Stimulated activated naive CD8-positive, alpha-beta T cell treated with anti-CD3 and anti-CD28 coated beads, Interleukin-15, amount 100 ng/mL, for 72 hours (primary cell): ENCODE measurements at regions not wholly inside any gene's neighbourhood (a gene's known extent, or its start where the extent isn't known, plus 50 kb on each side); places are given as distances from the start of the nearest gene placed in this dataset.
A peak's percentile ranks its signal among the peaks of the same experiment; 100 is the strongest.
"Not testable (repeated sequence)": the region's sequence is repeated elsewhere in the genome, so short reads cannot be mapped to it uniquely, and the experiment has no call there.

Source experiments
- ATAC-seq: fragments of 150-1000 bp; cut with Tn5 transposase; 2 replicates; pipeline ENCODE4 v1.10.0; 2021; ENCODE audit warnings: mild to moderate bottlenecking, moderate library complexity
- DNase-seq, 2 donors: peaks; one replicate each; pipeline ENCODE4 v3.0.0; 2021 to 2022
- H3K27ac Mint-ChIP-seq, 2 donors: one replicate each; pipeline ENCODE4 v1.8.0; 2022; ENCODE audit warnings: mild to moderate bottlenecking in 2 of 2, mixed read lengths in 2 of 2, moderate library complexity in 2 of 2
- H3K27me3 Mint-ChIP-seq: one replicate; pipeline ENCODE4 v1.8.0; 2022; ENCODE audit warnings: mixed read lengths
- H3K4me1 Mint-ChIP-seq: one replicate; pipeline ENCODE4 v1.8.0; 2022; ENCODE audit warnings: mild to moderate bottlenecking, mixed read lengths
- H3K4me3 Mint-ChIP-seq, 2 donors: one replicate each; pipeline ENCODE4 v1.8.0; 2022; ENCODE audit warnings: mild to moderate bottlenecking in 2 of 2, mixed read lengths in 2 of 2, moderate library complexity in 1 of 2
- H3K9me3 Mint-ChIP-seq, 2 donors: one replicate each; pipeline ENCODE4 v1.8.0; 2022; ENCODE audit warnings: mixed read lengths in 2 of 2

GRCh38 chr6:88449770-88450169, 283.6 kb upstream of the CNR1 start:
- H3K27ac Mint-ChIP-seq = no peak overlapping the region
- no peaks in the 10 kb centered on the region for H3K4me1 Mint-ChIP-seq
- ATAC-seq (no peak), DNase-seq (no peak)
- H3K27me3 Mint-ChIP-seq = no peaks in the 10 kb centered on the region
- no peaks in the 10 kb centered on the region for H3K9me3 Mint-ChIP-seq
- H3K4me3 Mint-ChIP-seq = no peak overlapping the region

- DNase-seq (no peak), ATAC-seq (no peak)
- no peak overlapping the region for H3K4me3 Mint-ChIP-seq
- H3K27ac Mint-ChIP-seq = peak overlapping the region in 1 of 2 donors; percentile 5
- H3K9me3 Mint-ChIP-seq = no peaks in the 10 kb centered on the region
- no peaks in the 10 kb centered on the region for H3K27me3 Mint-ChIP-seq
- H3K4me1 Mint-ChIP-seq = no peaks in the 10 kb centered on the region
Observed at GRCh38 chr6:88445188-88445965, 279.2 kb upstream of the CNR1 start.

- H3K4me3 Mint-ChIP-seq = no peak overlapping the region
- DNase-seq (no peak), ATAC-seq (no peak)
- no peaks in the 10 kb centered on the region for H3K9me3 Mint-ChIP-seq
- H3K4me1 Mint-ChIP-seq = no peaks in the 10 kb centered on the region
- no peak overlapping the region for H3K27ac Mint-ChIP-seq
- no peaks in the 10 kb centered on the region for H3K27me3 Mint-ChIP-seq
Observed at GRCh38 chr6:88443554-88443953, 277.4 kb upstream of the CNR1 start.

GRCh38 chr6:88442737-88443136, 276.6 kb upstream of the CNR1 start:
- H3K27ac Mint-ChIP-seq = no peak overlapping the region
- no peaks in the 10 kb centered on the region for H3K4me1 Mint-ChIP-seq
- ATAC-seq (no peak), DNase-seq (no peak)
- H3K27me3 Mint-ChIP-seq = no peaks in the 10 kb centered on the region
- H3K4me3 Mint-ChIP-seq = no peak overlapping the region
- H3K9me3 Mint-ChIP-seq = no peaks in the 10 kb centered on the region

GRCh38 chr6:88441346-88441745, 275.2 kb upstream of the CNR1 start:
- H3K4me3 Mint-ChIP-seq = no peak overlapping the region
- no peaks in the 10 kb centered on the region for H3K4me1 Mint-ChIP-seq
- ATAC-seq (no peak), DNase-seq (no peak)
- H3K27ac Mint-ChIP-seq = no peak overlapping the region
- no peaks in the 10 kb centered on the region for H3K27me3 Mint-ChIP-seq
- H3K9me3 Mint-ChIP-seq = no peaks in the 10 kb centered on the region

- DNase-seq (no peak), ATAC-seq (no peak)
- Mint-ChIP-seq H3K4me1 (no peaks in the 10 kb centered on the region), H3K9me3 (no peaks in the 10 kb centered on the region), H3K27ac (no peak overlapping the region), H3K27me3 (peaks cover 15% of the 10 kb centered on the region), H3K4me3 (no peak overlapping the region)
Observed at GRCh38 chr6:88428068-88428467, 261.9 kb upstream of the CNR1 start.

GRCh38 chr6:88426005-88426404, 259.9 kb upstream of the CNR1 start:
- ATAC-seq (no peak), DNase-seq (no peak)
- no peak overlapping the region for H3K4me3 Mint-ChIP-seq
- H3K27ac Mint-ChIP-seq = no peak overlapping the region
- no peaks in the 10 kb centered on the region for H3K9me3 Mint-ChIP-seq
- H3K27me3 Mint-ChIP-seq = no peaks in the 10 kb centered on the region
- no peaks in the 10 kb centered on the region for H3K4me1 Mint-ChIP-seq

GRCh38 chr6:88422831-88423230, 256.7 kb upstream of the CNR1 start:
- H3K4me3 Mint-ChIP-seq = no peak overlapping the region
- H3K4me1 Mint-ChIP-seq = no peaks in the 10 kb centered on the region
- no peak overlapping the region for H3K27ac Mint-ChIP-seq
- ATAC-seq (no peak), DNase-seq (no peak)
- H3K9me3 Mint-ChIP-seq = no peaks in the 10 kb centered on the region
- H3K27me3 Mint-ChIP-seq = no peaks in the 10 kb centered on the region

- ATAC-seq, H3K27me3 Mint-ChIP-seq, H3K27ac Mint-ChIP-seq, H3K9me3 Mint-ChIP-seq, DNase-seq, H3K4me1 Mint-ChIP-seq, H3K4me3 Mint-ChIP-seq: not testable (repeated sequence)
Observed at GRCh38 chr6:88420967-88421488, 254.9 kb upstream of the CNR1 start.

GRCh38 chr6:88418921-88419810, 253.0 kb upstream of the CNR1 start:
- ATAC-seq, H3K9me3 Mint-ChIP-seq, H3K27me3 Mint-ChIP-seq, H3K4me1 Mint-ChIP-seq, DNase-seq, H3K4me3 Mint-ChIP-seq, H3K27ac Mint-ChIP-seq: not testable (repeated sequence)

- H3K9me3 Mint-ChIP-seq, H3K4me1 Mint-ChIP-seq, H3K27me3 Mint-ChIP-seq: not testable (repeated sequence)
Observed at GRCh38 chr6:88417361-88417760, 251.2 kb upstream of the CNR1 start.

GRCh38 chr6:88413459-88413858, 247.3 kb upstream of the CNR1 start:
- Mint-ChIP-seq H3K9me3 (peaks cover 0 to 7% of the 10 kb centered on the region in 2 donors), H3K4me3 (no peak overlapping the region), H3K27ac (peak overlapping the region in 1 of 2 donors; percentile 44), H3K4me1 (no peaks in the 10 kb centered on the region), H3K27me3 (no peaks in the 10 kb centered on the region)
- no peak for ATAC-seq
- no peak for DNase-seq

More at GRCh38 chr6:88417361-88417760, 251.2 kb upstream of the CNR1 start:
- H3K27ac Mint-ChIP-seq = peak overlapping the region in 1 of 2 donors; percentile 47
- DNase-seq, ATAC-seq, H3K4me3 Mint-ChIP-seq: not testable (repeated sequence)

GRCh38 chr6:88408355-88408754, 242.2 kb upstream of the CNR1 start:
- H3K4me1 Mint-ChIP-seq, H3K9me3 Mint-ChIP-seq, H3K4me3 Mint-ChIP-seq, ATAC-seq, H3K27me3 Mint-ChIP-seq, H3K27ac Mint-ChIP-seq, DNase-seq: not testable (repeated sequence)

- not testable (repeated sequence) for H3K4me3 Mint-ChIP-seq
Observed at GRCh38 chr6:88406674-88407073, 240.5 kb upstream of the CNR1 start.

GRCh38 chr6:88403486-88403885, 237.3 kb upstream of the CNR1 start:
- H3K4me1 Mint-ChIP-seq = no peaks in the 10 kb centered on the region
- no peaks in the 10 kb centered on the region for H3K27me3 Mint-ChIP-seq
- no peak for DNase-seq

More at GRCh38 chr6:88406674-88407073, 240.5 kb upstream of the CNR1 start:
- ATAC-seq, H3K27me3 Mint-ChIP-seq, DNase-seq, H3K9me3 Mint-ChIP-seq, H3K27ac Mint-ChIP-seq, H3K4me1 Mint-ChIP-seq: not testable (repeated sequence)

GRCh38 chr6:88402909-88403308, 236.8 kb upstream of the CNR1 start:
- H3K27me3 Mint-ChIP-seq = no peaks in the 10 kb centered on the region
- DNase-seq = no peak
- H3K9me3 Mint-ChIP-seq = no peaks in the 10 kb centered on the region
- H3K4me1 Mint-ChIP-seq = no peaks in the 10 kb centered on the region
- ATAC-seq = no peak
- no peak overlapping the region for H3K4me3 Mint-ChIP-seq
- H3K27ac Mint-ChIP-seq = no peak overlapping the region

More at GRCh38 chr6:88403486-88403885, 237.3 kb upstream of the CNR1 start:
- H3K4me3 Mint-ChIP-seq = no peak overlapping the region
- ATAC-seq = no peak
- no peak overlapping the region for H3K27ac Mint-ChIP-seq
- H3K9me3 Mint-ChIP-seq = no peaks in the 10 kb centered on the region
